A549 (cell line): ENCODE measurements at regions not wholly inside any gene's neighbourhood (a gene's known extent, or its start where the extent isn't known, plus 50 kb on each side); places are given as distances from the start of the nearest gene placed in this dataset.

Experiments
- ATAC-seq, 2 experiments: fragments of 200-7000 bp in 1 of 2; fragments of >200 bp in 1 of 2; cut with Nextera tagmentation in 1 of 2; cut with Tn5 transposase in 1 of 2; 3 replicates each; pipeline versions ENCODE4 v1.8.0 to v1.9.1; 2018 to 2020; ENCODE audit warnings: mild to moderate bottlenecking in 1 of 2, moderate library complexity in 1 of 2
- CTCF ChIA-PET: fragments of 300-600 bp; sonication (Branson Sonifier 250); formaldehyde crosslinking; extraction: SDS; loops from one replicate; lab custom pipeline; 2021; ENCODE audit warnings: antibody characterized with exemption, inconsistent platforms; lab: Yijun Ruan, JAX
- POLR2A ChIA-PET: fragments of 350-600 bp; formaldehyde crosslinking; extraction: SDS; loops from one replicate; lab custom pipeline; 2021; ENCODE audit warnings: antibody characterized with exemption, inconsistent platforms; lab: Yijun Ruan, JAX
- DNase-seq, 2 experiments: peaks; one replicate each; pipeline versions ENCODE4 v3.0.0 to v3.0.0-alpha.2; 2011 to 2016; ENCODE audit warnings: low read depth in 1 of 2, low spot score in 1 of 2
- FAIRE-seq: peaks from 2 replicates; lab custom pipeline; 2011; peaks lifted over from hg19 to GRCh38; lab: Jason Lieb, UNC
- H3K27ac ChIP-seq, 2 experiments: fragments of >200 bp; sonication (Bioruptor Twin); formaldehyde crosslinking; 3 replicates each; pipeline ENCODE4 v1.5.1; 2016 to 2017
- H3K4me1 ChIP-seq: fragments of >200 bp; sonication (Bioruptor Twin); formaldehyde crosslinking; 3 replicates; pipeline ENCODE4 v1.6.1; 2016
- H3K4me2 ChIP-seq: fragments of >200 bp; sonication (Bioruptor Twin); formaldehyde crosslinking; 3 replicates; pipeline ENCODE4 v1.6.1; 2016
- H3K4me3 ChIP-seq: fragments of >200 bp; sonication (Bioruptor Twin); formaldehyde crosslinking; 3 replicates; pipeline ENCODE4 v1.5.1; 2016
- H3K9me3 ChIP-seq: fragments of >200 bp; sonication (Bioruptor Twin); formaldehyde crosslinking; 3 replicates; pipeline ENCODE4 v1.6.1; 2016
- BHLHE40 ChIP-seq: IDR thresholded peaks from 2 replicates; pipeline ENCODE4 v1.6.1; 2012; ENCODE audit warnings: low read depth, low read length, inconsistent platforms
- CBX8 ChIP-seq: fragments of 200-600 bp; sonication (generic); IDR thresholded peaks from 2 replicates; pipeline ENCODE4 v1.6.1; 2016
- EHF ChIP-seq: fragments of 250-450 bp; sonication (Bioruptor Pico); IDR thresholded peaks from 2 replicates; pipeline ENCODE4 v1.5.0; 2020; ENCODE audit warnings: mild to moderate bottlenecking
- EHMT2 ChIP-seq: fragments of 200-600 bp; sonication (generic); IDR thresholded peaks from 2 replicates; pipeline ENCODE4 v1.6.1; 2016; ENCODE audit warnings: antibody characterized with exemption, low read depth, mild to moderate bottlenecking, moderate library complexity
- ELK1 ChIP-seq: fragments of 150-350 bp; IDR thresholded peaks from 2 replicates; pipeline ENCODE4 v1.6.1; 2014; ENCODE audit warnings: low read depth, mild to moderate bottlenecking, low read length
- FOXS1 ChIP-seq: fragments of 250-450 bp; sonication (Bioruptor Pico); IDR thresholded peaks from 2 replicates; pipeline ENCODE4 v1.5.0; 2020; ENCODE audit warnings: mild to moderate bottlenecking, moderate library complexity
- HEYL ChIP-seq: fragments of 250-450 bp; sonication (Bioruptor Pico); IDR thresholded peaks from 2 replicates; pipeline ENCODE4 v1.8.0; 2021; ENCODE audit warnings: mild to moderate bottlenecking, moderate library complexity
- HOXA7 ChIP-seq: fragments of 250-450 bp; sonication (Bioruptor Pico); IDR thresholded peaks from 2 replicates; pipeline ENCODE4 v1.5.0; 2020; ENCODE audit warnings: mild to moderate bottlenecking, moderate library complexity
- HOXB5 ChIP-seq: fragments of 250-450 bp; sonication (Bioruptor Pico); IDR thresholded peaks from 2 replicates; pipeline ENCODE4 v1.5.0; 2020; ENCODE audit warnings: mild to moderate bottlenecking, moderate library complexity
- JUN ChIP-seq, 2 experiments: fragments of >200 bp; sonication (Bioruptor Twin); formaldehyde crosslinking; IDR thresholded peaks; 2 replicates in 1 of 2; 3 replicates in 1 of 2; pipeline ENCODE4 v1.6.1; 2016 to 2017
- JUNB ChIP-seq: fragments of >200 bp; sonication (Bioruptor Twin); formaldehyde crosslinking; IDR thresholded peaks from 2 replicates; pipeline ENCODE4 v1.6.1; 2016
- MAFK ChIP-seq: fragments of 450-650 bp; IDR thresholded peaks from 2 replicates; pipeline ENCODE4 v1.6.1; 2014; ENCODE audit not compliant: partially characterized antibody
- MAX ChIP-seq: IDR thresholded peaks from 2 replicates; pipeline ENCODE4 v1.6.1; 2012
- MAZ ChIP-seq: fragments of 150-350 bp; IDR thresholded peaks from 2 replicates; pipeline ENCODE4 v1.6.1; 2014; ENCODE audit warnings: antibody characterized with exemption, low read depth, low read length, borderline replicate concordance
- MYC ChIP-seq: IDR thresholded peaks from 2 replicates; pipeline ENCODE4 v1.6.1; 2012; ENCODE audit warnings: mild to moderate bottlenecking, inconsistent platforms, low read length, improper control_type of control experiment, borderline replicate concordance
- NFE2L2 ChIP-seq: fragments of 150-350 bp; conservative IDR thresholded peaks from 2 replicates; pipeline ENCODE4 v1.6.1; 2014; ENCODE audit warnings: low read length
- NPAS2 ChIP-seq: fragments of 250-450 bp; sonication (Bioruptor Pico); IDR thresholded peaks from 2 replicates; pipeline ENCODE4 v1.8.0; 2022; ENCODE audit warnings: mild to moderate bottlenecking, moderate library complexity, borderline replicate concordance
- NR3C1 ChIP-seq: fragments of >200 bp; sonication (Bioruptor Twin); formaldehyde crosslinking; IDR thresholded peaks from 3 replicates; pipeline ENCODE4 v1.6.1; 2017
- RAD21 ChIP-seq, 2 experiments: fragments of >200 bp in 1 of 2; sonication (Bioruptor Twin) in 1 of 2; formaldehyde crosslinking in 1 of 2; IDR thresholded peaks in 1 of 2; conservative IDR thresholded peaks in 1 of 2; 2 replicates in 1 of 2; 3 replicates in 1 of 2; pipeline ENCODE4 v1.6.1; 2012 to 2018; ENCODE audit warnings: inconsistent platforms in 1 of 2
- RFX5 ChIP-seq: fragments of 450-650 bp; IDR thresholded peaks from 2 replicates; pipeline ENCODE4 v1.7.1; 2014; ENCODE audit warnings: antibody characterized with exemption, mild to moderate bottlenecking, moderate library complexity
- TFCP2L1 ChIP-seq: fragments of 250-450 bp; sonication (Bioruptor Pico); IDR thresholded peaks from 2 replicates; pipeline ENCODE4 v1.5.0; 2021; ENCODE audit warnings: mild to moderate bottlenecking
- TP53 ChIP-seq: fragments of 250-450 bp; sonication (Bioruptor Pico); IDR thresholded peaks from 2 replicates; pipeline ENCODE4 v1.5.0; 2021; ENCODE audit warnings: mild to moderate bottlenecking, moderate library complexity
- ZC3H11A ChIP-seq: fragments of 450-650 bp; IDR thresholded peaks from 2 replicates; pipeline ENCODE4 v1.6.1; 2014; ENCODE audit warnings: antibody characterized with exemption, mild to moderate bottlenecking
- WGBS: methylation state at CpG from one replicate; pipeline ENCODE4 v1.1.6; 2017; ENCODE audit errors: missing lambda C conversion rate; 5-methylcytosine and 5-hydroxymethylcytosine counted together
- TF ChIP-seq, protein P1 (sequence below): fragments of 200-600 bp; sonication (generic); IDR thresholded peaks from 2 replicates; pipeline ENCODE4 v1.6.1; 2016; ENCODE audit warnings: antibody characterized with exemption, mild to moderate bottlenecking, moderate library complexity
- TF ChIP-seq, protein P2 (sequence below): fragments of 450-650 bp; IDR thresholded peaks from 2 replicates; pipeline ENCODE4 v1.6.1; 2014; ENCODE audit warnings: antibody characterized with exemption

DNA sequence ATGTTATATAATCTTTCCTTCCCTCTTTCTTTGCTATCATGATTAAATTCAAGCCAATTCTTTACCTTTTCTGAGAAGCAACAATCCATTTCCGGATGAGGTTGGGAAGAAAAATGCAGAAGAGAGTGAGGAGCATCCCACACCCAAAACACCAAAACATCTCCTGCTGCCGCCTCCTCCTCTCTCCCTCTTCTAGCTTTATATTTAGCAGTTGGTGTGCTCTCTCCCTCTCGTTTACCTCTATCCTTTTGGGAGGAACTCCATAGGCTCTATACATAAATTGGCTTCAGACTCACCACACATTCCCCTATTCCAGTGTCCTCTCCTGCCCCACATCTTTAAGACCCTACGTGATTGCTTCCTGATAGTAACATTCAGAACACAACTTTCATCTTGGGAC is 332.2 kb upstream of the PLXNA2 start:
- DNase-seq = no peak
- no peaks in the 10 kb centered on the region for H3K9me3 ChIP-seq
- ChIA-PET POLR2A (no interaction called here), CTCF (no interaction called here)
- TF ChIP-seq MAFK (no peak), HOXA7 (no peak), ELK1 (no peak), TP53 (CRISPR knock-in tag) (no peak), NFE2L2 (no peak), MAZ (no peak), EHF (CRISPR knock-in tag) (no peak), HEYL (CRISPR knock-in tag) (no peak), RAD21 (conservative IDR thresholded peaks at IDR 0.05 in 1 of 2, IDR thresholded peaks at IDR 0.05 in 1 of 2) (no peak), NPAS2 (CRISPR knock-in tag) (no peak), RFX5 (no peak), EHMT2 (no peak), FOXS1 (CRISPR knock-in tag) (no peak), MYC (no peak), CBX8 (no peak), TFCP2L1 (CRISPR knock-in tag) (no peak)
- TF ChIP-seq, protein P1, sequence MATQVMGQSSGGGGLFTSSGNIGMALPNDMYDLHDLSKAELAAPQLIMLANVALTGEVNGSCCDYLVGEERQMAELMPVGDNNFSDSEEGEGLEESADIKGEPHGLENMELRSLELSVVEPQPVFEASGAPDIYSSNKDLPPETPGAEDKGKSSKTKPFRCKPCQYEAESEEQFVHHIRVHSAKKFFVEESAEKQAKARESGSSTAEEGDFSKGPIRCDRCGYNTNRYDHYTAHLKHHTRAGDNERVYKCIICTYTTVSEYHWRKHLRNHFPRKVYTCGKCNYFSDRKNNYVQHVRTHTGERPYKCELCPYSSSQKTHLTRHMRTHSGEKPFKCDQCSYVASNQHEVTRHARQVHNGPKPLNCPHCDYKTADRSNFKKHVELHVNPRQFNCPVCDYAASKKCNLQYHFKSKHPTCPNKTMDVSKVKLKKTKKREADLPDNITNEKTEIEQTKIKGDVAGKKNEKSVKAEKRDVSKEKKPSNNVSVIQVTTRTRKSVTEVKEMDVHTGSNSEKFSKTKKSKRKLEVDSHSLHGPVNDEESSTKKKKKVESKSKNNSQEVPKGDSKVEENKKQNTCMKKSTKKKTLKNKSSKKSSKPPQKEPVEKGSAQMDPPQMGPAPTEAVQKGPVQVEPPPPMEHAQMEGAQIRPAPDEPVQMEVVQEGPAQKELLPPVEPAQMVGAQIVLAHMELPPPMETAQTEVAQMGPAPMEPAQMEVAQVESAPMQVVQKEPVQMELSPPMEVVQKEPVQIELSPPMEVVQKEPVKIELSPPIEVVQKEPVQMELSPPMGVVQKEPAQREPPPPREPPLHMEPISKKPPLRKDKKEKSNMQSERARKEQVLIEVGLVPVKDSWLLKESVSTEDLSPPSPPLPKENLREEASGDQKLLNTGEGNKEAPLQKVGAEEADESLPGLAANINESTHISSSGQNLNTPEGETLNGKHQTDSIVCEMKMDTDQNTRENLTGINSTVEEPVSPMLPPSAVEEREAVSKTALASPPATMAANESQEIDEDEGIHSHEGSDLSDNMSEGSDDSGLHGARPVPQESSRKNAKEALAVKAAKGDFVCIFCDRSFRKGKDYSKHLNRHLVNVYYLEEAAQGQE = no peak
- TF ChIP-seq, protein P2, sequence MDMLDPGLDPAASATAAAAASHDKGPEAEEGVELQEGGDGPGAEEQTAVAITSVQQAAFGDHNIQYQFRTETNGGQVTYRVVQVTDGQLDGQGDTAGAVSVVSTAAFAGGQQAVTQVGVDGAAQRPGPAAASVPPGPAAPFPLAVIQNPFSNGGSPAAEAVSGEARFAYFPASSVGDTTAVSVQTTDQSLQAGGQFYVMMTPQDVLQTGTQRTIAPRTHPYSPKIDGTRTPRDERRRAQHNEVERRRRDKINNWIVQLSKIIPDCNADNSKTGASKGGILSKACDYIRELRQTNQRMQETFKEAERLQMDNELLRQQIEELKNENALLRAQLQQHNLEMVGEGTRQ = no peak
- no peak overlapping the region for H3K4me2 ChIP-seq
- FAIRE-seq = no peak
- no peak overlapping the region for H3K4me3 ChIP-seq
- H3K27ac ChIP-seq = no peak overlapping the region
- ATAC-seq = no peak
- WGBS = 8% methylated on average over 4 of the region's 4 CpGs
- no peaks in the 10 kb centered on the region for H3K4me1 ChIP-seq

GRCh38 chr1:208577381-208577905 is 333.3 kb upstream of the PLXNA2 start:
- CTCF ChIA-PET = no interaction called here
- Histone ChIP-seq H3K4me1 (no peaks in the 10 kb centered on the region), H3K9me3 (no peaks in the 10 kb centered on the region), H3K27ac (no peak overlapping the region), H3K4me3 (no peak overlapping the region), H3K4me2 (no peak overlapping the region)
- POLR2A ChIA-PET = no interaction called here
- no peak for FAIRE-seq
- no peak for DNase-seq
- WGBS = 17% methylated on average over 1 of the region's 1 CpG
- no peak for ATAC-seq
- TF ChIP-seq MAX = no peak
- no peak for TF ChIP-seq JUNB
- no peak for TF ChIP-seq EHF (CRISPR knock-in tag)
- no peak for TF ChIP-seq HOXB5 (CRISPR knock-in tag)
- no peak for TF ChIP-seq MAFK
- TF ChIP-seq NFE2L2 = no peak
- TF ChIP-seq EHMT2 = no peak
- TF ChIP-seq ZC3H11A = no peak
- TF ChIP-seq BHLHE40 = no peak
- no peak for TF ChIP-seq NR3C1
- no peak for TF ChIP-seq JUN (IDR thresholded peaks at IDR 0.05)
